ENCODE measurements at regions not wholly inside any gene's neighbourhood (a gene's known extent, or its start where the extent isn't known, plus 50 kb on each side); places are given as distances from the start of the nearest gene placed in this dataset.
"Not testable (repeated sequence)": the region's sequence is repeated elsewhere in the genome, so short reads cannot be mapped to it uniquely, and the experiment has no call there.

GRCh38 chr13:38141792-38142191 lies 207.9 kb upstream of the UFM1 start:
- DNase-seq, result no peak

GRCh38 chr13:38135592-38135991 lies 214.1 kb upstream of the UFM1 start:
- DNase-seq, result no peak

GRCh38 chr13:38121267-38121666 lies 228.4 kb upstream of the UFM1 start:
- peak; percentile 14 for DNase-seq

- no peak for DNase-seq
These were observed 234.3 kb upstream of the TRPC4 start for GRCh38 chr13:38103851-38104250.

- DNase-seq, result no peak
These were observed 230.2 kb upstream of the TRPC4 start for GRCh38 chr13:38099751-38100150.

GRCh38 chr13:38093425-38093824 lies 223.9 kb upstream of the TRPC4 start:
- no peak for DNase-seq

- no peak for DNase-seq
These were observed 221.3 kb upstream of the TRPC4 start for GRCh38 chr13:38090913-38091312.

- DNase-seq, result no peak
These were observed 217.1 kb upstream of the TRPC4 start for GRCh38 chr13:38086721-38087120.

GRCh38 chr13:38086013-38086412 lies 216.4 kb upstream of the TRPC4 start:
- DNase-seq, result no peak

- no peak for DNase-seq
These were observed 204.4 kb upstream of the TRPC4 start for GRCh38 chr13:38073931-38074330.

- DNase-seq, result no peak
These were observed 203.1 kb upstream of the TRPC4 start for GRCh38 chr13:38072696-38073095.

- DNase-seq, result not testable (repeated sequence)
These were observed 201.8 kb upstream of the TRPC4 start for GRCh38 chr13:38071340-38071739.

GRCh38 chr13:38053896-38054295 lies 184.3 kb upstream of the TRPC4 start:
- no peak for DNase-seq

- no peak for DNase-seq
These were observed 176.4 kb upstream of the TRPC4 start for GRCh38 chr13:38046049-38046376.

- DNase-seq, result no peak
These were observed 175.9 kb upstream of the TRPC4 start for GRCh38 chr13:38045278-38046048.

GRCh38 chr13:38044067-38044466 lies 174.5 kb upstream of the TRPC4 start:
- no peak for DNase-seq

GRCh38 chr13:38042771-38043170 lies 173.2 kb upstream of the TRPC4 start:
- DNase-seq, result no peak

- no peak for DNase-seq
These were observed 154.9 kb upstream of the TRPC4 start for GRCh38 chr13:38024431-38024830.

GRCh38 chr13:38017320-38017719 lies 147.7 kb upstream of the TRPC4 start:
- no peak for DNase-seq

- no peak for DNase-seq
These were observed 144.1 kb upstream of the TRPC4 start for GRCh38 chr13:38013676-38014075.

- DNase-seq, result no peak
These were observed 142.5 kb upstream of the TRPC4 start for GRCh38 chr13:38012096-38012495.

- no peak for DNase-seq
These were observed 139.1 kb upstream of the TRPC4 start for GRCh38 chr13:38008636-38009035.

GRCh38 chr13:38002606-38003005 lies 133.0 kb upstream of the TRPC4 start:
- peak; percentile 46 for DNase-seq

GRCh38 chr13:37997641-37998040 lies 128.1 kb upstream of the TRPC4 start:
- no peak for DNase-seq

GRCh38 chr13:37995092-37995491 lies 125.5 kb upstream of the TRPC4 start:
- DNase-seq, result peak; percentile 63

Data from NCI-H774 (cell line).